AG04449 (cell line): ENCODE measurements at regions not wholly inside any gene's neighbourhood (a gene's known extent, or its start where the extent isn't known, plus 50 kb on each side); places are given as distances from the start of the nearest gene placed in this dataset.

Experiments used
- CTCF ChIA-PET: fragments of 350-600 bp; formaldehyde crosslinking; extraction: SDS; loops from one replicate; lab custom pipeline; 2021; ENCODE audit warnings: antibody characterized with exemption; lab: Yijun Ruan, JAX
- POLR2A ChIA-PET: fragments of 400-600, 350-600 bp; formaldehyde crosslinking; extraction: SDS; loops from one replicate; lab custom pipeline; 2020; ENCODE audit warnings: antibody characterized with exemption, inconsistent platforms; lab: Yijun Ruan, JAX
- DNase-seq: peaks from one replicate; pipeline ENCODE4 v3.0.0-alpha.2; 2010; ENCODE audit warnings: low read depth, low spot score
- H3K4me3 ChIP-seq: 2 replicates; pipeline ENCODE4 v1.5.1; 2011; ENCODE audit warnings: low read depth, mild to moderate bottlenecking, control low read depth, low read length
- CTCF ChIP-seq: IDR thresholded peaks from one replicate; pipeline ENCODE4 v1.5.1; 2011; ENCODE audit warnings: mild to moderate bottlenecking, moderate library complexity, low read length, control low read depth, inconsistent platforms; ENCODE audit not compliant: insufficient read depth; ENCODE audit errors: missing control alignments

- no peak for TF ChIP-seq CTCF
- no peak for DNase-seq
- CTCF ChIA-PET = no interaction called here
- POLR2A ChIA-PET = no interaction called here
- no peak overlapping the region for H3K4me3 ChIP-seq
Measured at GRCh38 chr18:2036086-2036485, 535.2 kb downstream of the METTL4 start.

GRCh38 chr18:2040279-2040678 is 531.0 kb downstream of the METTL4 start:
- CTCF ChIA-PET = no interaction called here

GRCh38 chr18:2049986-2050385 is 521.3 kb downstream of the METTL4 start:
- DNase-seq = no peak
- no peak for TF ChIP-seq CTCF
- CTCF ChIA-PET = no interaction called here
- POLR2A ChIA-PET = no interaction called here
- H3K4me3 ChIP-seq = no peak overlapping the region

More at GRCh38 chr18:2040279-2040678, 531.0 kb downstream of the METTL4 start:
- TF ChIP-seq CTCF = no peak
- DNase-seq = no peak
- POLR2A ChIA-PET = no interaction called here
- H3K4me3 ChIP-seq = no peak overlapping the region

GRCh38 chr18:2050702-2051201 is 520.6 kb downstream of the METTL4 start:
- no peak for TF ChIP-seq CTCF
- H3K4me3 ChIP-seq = no peak overlapping the region
- DNase-seq = no peak
- POLR2A ChIA-PET = no interaction called here
- CTCF ChIA-PET = no interaction called here

GRCh38 chr18:2053490-2054089 is 517.7 kb downstream of the METTL4 start:
- ChIA-PET POLR2A (no interaction called here), CTCF (no interaction called here)
- H3K4me3 ChIP-seq = no peak overlapping the region
- no peak for DNase-seq
- TF ChIP-seq CTCF = no peak

- TF ChIP-seq CTCF = no peak
- CTCF ChIA-PET = no interaction called here
- DNase-seq = no peak
- POLR2A ChIA-PET = no interaction called here
- H3K4me3 ChIP-seq = no peak overlapping the region
Measured at GRCh38 chr18:2059336-2059735, 512.0 kb downstream of the METTL4 start.
